ENCODE measurements at regions not wholly inside any gene's neighbourhood (a gene's known extent, or its start where the extent isn't known, plus 50 kb on each side); places are given as distances from the start of the nearest gene placed in this dataset.
"Not testable (repeated sequence)": the region's sequence is repeated elsewhere in the genome, so short reads cannot be mapped to it uniquely, and the experiment has no call there.

- no peak for FAIRE-seq
- TF ChIP-seq PAX5 (IDR thresholded peaks at IDR 0.05; ENCODE audit: insufficient read depth, low read length, severe bottlenecking) (no peak), POLR2AphosphoS5 (IDR thresholded peaks at IDR 0.05; ENCODE audit: low read depth, low read length) (no peak), SPI1 (IDR thresholded peaks at IDR 0.05; ENCODE audit: low read depth, low read length) (no peak), POLR2A (IDR thresholded peaks at IDR 0.05; ENCODE audit: low read depth, low read length) (no peak), TAF1 (IDR thresholded peaks at IDR 0.05; ENCODE audit: low read depth, low read length) (no peak), POU2F2 (IDR thresholded peaks at IDR 0.05; ENCODE audit: low read depth, low read length) (no peak)
- DNase-seq (ENCODE audit: insufficient read length, low spot score): no peak
These were observed 72.6 kb upstream of the CNEP1R1 start for GRCh38 chr16:49952386-49952785.

GRCh38 chr16:49953090-49953489 lies 71.9 kb upstream of the CNEP1R1 start:
- TF ChIP-seq TAF1 (IDR thresholded peaks at IDR 0.05; ENCODE audit: low read depth, low read length) (no peak), POLR2AphosphoS5 (IDR thresholded peaks at IDR 0.05; ENCODE audit: low read depth, low read length) (no peak), PAX5 (IDR thresholded peaks at IDR 0.05; ENCODE audit: insufficient read depth, low read length, severe bottlenecking) (no peak), POLR2A (IDR thresholded peaks at IDR 0.05; ENCODE audit: low read depth, low read length) (no peak), SPI1 (IDR thresholded peaks at IDR 0.05; ENCODE audit: low read depth, low read length) (no peak), POU2F2 (IDR thresholded peaks at IDR 0.05; ENCODE audit: low read depth, low read length) (no peak)
- FAIRE-seq (no peak), DNase-seq (ENCODE audit: insufficient read length, low spot score) (no peak)

- DNase-seq (ENCODE audit: insufficient read length, low spot score) (no peak), FAIRE-seq (no peak)
- TF ChIP-seq POLR2A (IDR thresholded peaks at IDR 0.05; ENCODE audit: low read depth, low read length) (no peak), SPI1 (IDR thresholded peaks at IDR 0.05; ENCODE audit: low read depth, low read length) (no peak)
These were observed 69.2 kb upstream of the CNEP1R1 start for GRCh38 chr16:49955858-49956257.

GRCh38 chr16:49956915-49957314 lies 68.1 kb upstream of the CNEP1R1 start:
- no peak for FAIRE-seq
- TF ChIP-seq POLR2AphosphoS5 (IDR thresholded peaks at IDR 0.05; ENCODE audit: low read depth, low read length) (no peak), TAF1 (IDR thresholded peaks at IDR 0.05; ENCODE audit: low read depth, low read length) (no peak), SPI1 (IDR thresholded peaks at IDR 0.05; ENCODE audit: low read depth, low read length) (no peak), POLR2A (IDR thresholded peaks at IDR 0.05; ENCODE audit: low read depth, low read length) (no peak), PAX5 (IDR thresholded peaks at IDR 0.05; ENCODE audit: insufficient read depth, low read length, severe bottlenecking) (no peak), POU2F2 (IDR thresholded peaks at IDR 0.05; ENCODE audit: low read depth, low read length) (no peak)
- DNase-seq (ENCODE audit: insufficient read length, low spot score): no peak

DNA sequence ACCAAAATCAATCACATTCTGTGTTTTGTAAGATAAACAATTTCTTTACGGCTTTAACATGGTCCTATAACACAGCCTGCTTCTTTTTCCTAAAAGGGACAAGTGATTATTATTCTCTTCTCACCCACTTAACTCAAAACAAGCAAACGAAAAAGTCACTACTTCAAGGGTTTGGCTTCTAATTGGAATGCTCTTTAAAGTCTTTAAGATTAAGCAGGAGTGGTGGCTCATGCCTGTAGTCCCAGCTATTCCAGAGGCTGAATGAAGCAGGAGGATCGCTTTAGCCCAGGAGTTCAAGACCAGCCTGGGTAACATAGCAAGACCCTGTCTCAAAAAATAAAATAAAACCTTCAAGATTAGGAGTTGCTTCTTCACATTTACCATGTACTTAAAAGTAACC lies 66.6 kb upstream of the CNEP1R1 start:
- DNase-seq (ENCODE audit: insufficient read length, low spot score) (no peak), FAIRE-seq (no peak)
- TF ChIP-seq POU2F2 (IDR thresholded peaks at IDR 0.05; ENCODE audit: low read depth, low read length): no peak
- TF ChIP-seq POLR2AphosphoS5 (IDR thresholded peaks at IDR 0.05; ENCODE audit: low read depth, low read length): no peak

DNA sequence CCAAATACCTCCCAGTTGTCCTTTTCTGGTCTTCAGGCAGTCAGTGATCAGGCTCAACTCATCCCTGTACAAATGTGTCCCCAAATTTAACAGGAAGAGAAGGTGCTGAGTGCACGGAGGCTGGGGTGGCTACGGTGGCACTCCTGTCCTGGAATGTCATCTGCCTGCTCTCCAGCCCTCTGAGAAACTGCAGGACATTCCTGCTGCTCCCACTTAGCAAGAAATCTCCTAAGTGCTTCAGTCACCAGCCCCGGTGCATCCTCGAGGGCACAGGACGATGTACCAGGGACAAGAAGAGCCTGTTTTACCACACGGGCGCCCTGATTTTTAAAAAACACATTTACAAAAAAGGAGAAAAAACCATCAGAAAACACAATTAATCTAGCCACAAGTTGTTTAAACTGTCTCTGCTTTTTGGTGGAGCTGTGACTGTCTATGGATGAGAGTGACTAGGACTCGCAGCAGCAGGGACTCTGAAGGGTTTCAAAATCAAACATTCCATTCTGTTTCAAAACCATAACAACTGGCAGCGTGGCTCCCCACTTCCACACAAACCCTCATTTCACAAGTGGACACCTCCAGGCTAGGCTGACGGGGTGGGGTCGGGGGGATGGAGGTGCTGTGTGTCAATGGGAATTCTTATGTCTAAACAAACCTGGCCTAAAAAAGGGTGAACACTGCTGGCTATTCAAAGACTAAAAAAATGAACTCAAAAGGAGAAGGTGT lies 65.3 kb upstream of the CNEP1R1 start:
- TF ChIP-seq POU2F2 (IDR thresholded peaks at IDR 0.05; ENCODE audit: low read depth, low read length) (no peak), PAX5 (IDR thresholded peaks at IDR 0.05; ENCODE audit: insufficient read depth, low read length, severe bottlenecking) (no peak), POLR2AphosphoS5 (IDR thresholded peaks at IDR 0.05; ENCODE audit: low read depth, low read length) (no peak), SPI1 (IDR thresholded peaks at IDR 0.05; ENCODE audit: low read depth, low read length) (no peak), POLR2A (IDR thresholded peaks at IDR 0.05; ENCODE audit: low read depth, low read length) (no peak), TAF1 (IDR thresholded peaks at IDR 0.05; ENCODE audit: low read depth, low read length) (no peak)
- DNase-seq (ENCODE audit: insufficient read length, low spot score) (no peak), FAIRE-seq (no peak)

- FAIRE-seq (no peak), DNase-seq (ENCODE audit: insufficient read length, low spot score) (no peak)
- no peak for TF ChIP-seq POLR2AphosphoS5 (IDR thresholded peaks at IDR 0.05; ENCODE audit: low read depth, low read length)
These were observed 63.9 kb upstream of the CNEP1R1 start for GRCh38 chr16:49961089-49961488.

DNA sequence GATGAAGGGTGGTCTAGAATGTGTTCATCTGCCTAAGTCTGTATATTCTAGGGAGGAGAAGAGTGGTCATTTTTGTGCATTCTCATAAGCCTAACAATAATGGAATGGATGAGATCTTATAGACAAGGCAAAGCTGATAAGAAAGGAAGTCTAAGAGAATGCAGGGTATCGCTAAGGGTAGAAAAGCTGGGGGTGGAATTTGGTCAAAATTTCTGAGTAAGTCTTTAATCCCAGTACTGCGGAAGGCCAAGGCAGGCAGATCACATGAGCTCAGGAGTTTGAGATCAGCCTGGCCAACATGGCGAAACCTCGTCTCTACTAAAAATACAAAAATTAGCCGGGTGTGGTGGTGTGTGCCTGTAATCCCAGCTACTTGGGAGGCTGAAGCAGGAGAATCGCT lies 62.5 kb upstream of the CNEP1R1 start:
- FAIRE-seq; DNase-seq (ENCODE audit: insufficient read length, low spot score): not testable (repeated sequence)

GRCh38 chr16:49964316-49964715 lies 60.7 kb upstream of the CNEP1R1 start:
- no peak for TF ChIP-seq POLR2A (IDR thresholded peaks at IDR 0.05; ENCODE audit: low read depth, low read length)
- no peak for TF ChIP-seq SPI1 (IDR thresholded peaks at IDR 0.05; ENCODE audit: low read depth, low read length)
- TF ChIP-seq PAX5 (IDR thresholded peaks at IDR 0.05; ENCODE audit: insufficient read depth, low read length, severe bottlenecking): no peak
- TF ChIP-seq POU2F2 (IDR thresholded peaks at IDR 0.05; ENCODE audit: low read depth, low read length): no peak
- TF ChIP-seq POLR2AphosphoS5 (IDR thresholded peaks at IDR 0.05; ENCODE audit: low read depth, low read length): no peak
- TF ChIP-seq TAF1 (IDR thresholded peaks at IDR 0.05; ENCODE audit: low read depth, low read length): no peak
- no peak for FAIRE-seq
- no peak for DNase-seq (ENCODE audit: insufficient read length, low spot score)

GRCh38 chr16:49964973-49965372 lies 60.1 kb upstream of the CNEP1R1 start:
- FAIRE-seq: no peak
- DNase-seq (ENCODE audit: insufficient read length, low spot score): no peak
- TF ChIP-seq SPI1 (IDR thresholded peaks at IDR 0.05; ENCODE audit: low read depth, low read length): no peak
- no peak for TF ChIP-seq POU2F2 (IDR thresholded peaks at IDR 0.05; ENCODE audit: low read depth, low read length)
- no peak for TF ChIP-seq POLR2A (IDR thresholded peaks at IDR 0.05; ENCODE audit: low read depth, low read length)
- no peak for TF ChIP-seq POLR2AphosphoS5 (IDR thresholded peaks at IDR 0.05; ENCODE audit: low read depth, low read length)
- no peak for TF ChIP-seq TAF1 (IDR thresholded peaks at IDR 0.05; ENCODE audit: low read depth, low read length)

- no peak for TF ChIP-seq SPI1 (IDR thresholded peaks at IDR 0.05; ENCODE audit: low read depth, low read length)
- TF ChIP-seq POLR2A (IDR thresholded peaks at IDR 0.05; ENCODE audit: low read depth, low read length): no peak
- TF ChIP-seq POU2F2 (IDR thresholded peaks at IDR 0.05; ENCODE audit: low read depth, low read length): no peak
- no peak for TF ChIP-seq PAX5 (IDR thresholded peaks at IDR 0.05; ENCODE audit: insufficient read depth, low read length, severe bottlenecking)
- no peak for TF ChIP-seq TAF1 (IDR thresholded peaks at IDR 0.05; ENCODE audit: low read depth, low read length)
- no peak for TF ChIP-seq POLR2AphosphoS5 (IDR thresholded peaks at IDR 0.05; ENCODE audit: low read depth, low read length)
- no peak for FAIRE-seq
- DNase-seq (ENCODE audit: insufficient read length, low spot score): no peak
These were observed 57.9 kb upstream of the CNEP1R1 start for GRCh38 chr16:49967012-49967559.
